ENCODE measurements at regions not wholly inside any gene's neighbourhood (a gene's known extent, or its start where the extent isn't known, plus 50 kb on each side); places are given as distances from the start of the nearest gene placed in this dataset.
"Not testable (repeated sequence)": the region's sequence is repeated elsewhere in the genome, so short reads cannot be mapped to it uniquely, and the experiment has no call there.

DNA sequence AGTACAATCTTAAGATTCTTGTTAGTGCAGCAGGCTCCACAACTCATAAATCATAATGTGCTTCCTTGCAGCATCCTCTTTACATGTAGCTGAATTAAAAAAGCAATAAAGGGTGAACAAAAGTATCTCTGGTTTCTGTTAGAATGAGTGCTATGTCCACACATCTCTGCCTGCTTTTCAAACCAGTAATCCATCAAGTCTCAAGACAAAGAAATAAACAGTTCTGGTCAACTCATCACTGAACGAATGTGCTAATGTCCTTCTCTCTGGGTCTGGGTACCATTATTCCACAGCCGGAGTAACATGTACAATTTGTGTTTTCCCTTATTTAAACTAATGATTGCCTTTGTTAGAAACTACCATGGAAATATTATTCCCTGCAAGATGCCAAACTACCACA is 273.0 kb upstream of the USP15 start:
- Mint-ChIP-seq H3K4me3 (no peak overlapping the region), H3K36me3 (no peaks in the 10 kb centered on the region), H3K27me3 (no peaks in the 10 kb centered on the region), H3K4me1 (no peaks in the 10 kb centered on the region), H3K9me3 (no peaks in the 10 kb centered on the region), H3K27ac (no peak overlapping the region)

GRCh38 chr12:61991661-61992060 is 268.5 kb upstream of the USP15 start:
- H3K27me3 Mint-ChIP-seq, result no peaks in the 10 kb centered on the region
- H3K4me1 Mint-ChIP-seq, result no peaks in the 10 kb centered on the region
- no peak overlapping the region for H3K4me3 Mint-ChIP-seq
- H3K36me3 Mint-ChIP-seq, result no peaks in the 10 kb centered on the region
- no peak overlapping the region for H3K27ac Mint-ChIP-seq
- H3K9me3 Mint-ChIP-seq, result no peaks in the 10 kb centered on the region

DNA sequence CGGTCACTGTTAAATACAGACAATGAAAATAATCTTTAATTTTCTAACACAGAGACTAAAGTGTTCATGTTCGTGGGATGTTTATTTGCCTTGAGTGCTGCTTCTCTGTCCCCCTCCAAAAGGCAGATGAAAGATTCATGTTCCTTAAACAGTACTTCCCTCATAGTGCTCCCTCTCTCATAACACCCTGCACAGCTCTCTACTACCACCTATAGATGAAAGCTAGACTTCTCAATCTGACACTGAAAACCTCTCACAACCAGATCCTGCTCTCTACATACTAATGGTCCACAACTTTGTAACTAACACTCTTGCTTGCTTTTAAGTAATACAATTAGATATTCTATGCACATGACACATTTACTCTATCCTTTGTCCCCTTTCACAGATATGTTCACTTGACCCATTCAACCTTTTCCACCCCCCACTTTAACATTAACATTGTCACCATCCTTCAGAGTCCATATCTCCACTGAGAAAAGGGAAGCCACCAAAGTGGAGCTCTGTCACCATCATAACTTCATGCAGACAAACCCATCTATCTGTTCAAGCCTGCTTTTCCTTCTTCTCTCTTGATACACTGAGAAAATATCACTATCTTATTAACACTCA is 266.4 kb upstream of the USP15 start:
- Mint-ChIP-seq H3K4me1 (no peaks in the 10 kb centered on the region), H3K36me3 (no peaks in the 10 kb centered on the region), H3K27me3 (no peaks in the 10 kb centered on the region), H3K9me3 (no peaks in the 10 kb centered on the region), H3K4me3 (no peak overlapping the region), H3K27ac (no peak overlapping the region)

DNA sequence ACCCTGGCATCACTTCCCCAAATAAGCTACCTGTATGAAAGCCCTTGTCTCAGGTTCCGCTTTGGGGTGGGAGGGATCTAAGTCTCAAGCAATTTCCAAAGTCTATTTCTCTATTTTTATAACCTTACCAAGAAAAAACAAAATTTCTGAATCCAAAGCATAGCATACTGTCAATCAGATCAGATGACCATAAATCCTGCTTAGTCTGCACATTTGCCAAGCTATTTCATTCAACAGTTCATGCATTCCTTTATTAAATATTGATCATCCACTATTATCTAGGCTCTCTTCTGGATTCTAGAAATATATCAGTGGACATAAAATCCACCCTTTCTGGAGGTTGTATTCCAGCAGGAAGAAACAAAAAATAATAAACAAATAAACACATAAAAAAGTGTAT is 263.5 kb upstream of the USP15 start:
- H3K27ac Mint-ChIP-seq, result no peak overlapping the region
- H3K4me1 Mint-ChIP-seq, result no peaks in the 10 kb centered on the region
- H3K4me3 Mint-ChIP-seq, result no peak overlapping the region
- H3K9me3 Mint-ChIP-seq, result no peaks in the 10 kb centered on the region
- no peaks in the 10 kb centered on the region for H3K27me3 Mint-ChIP-seq
- H3K36me3 Mint-ChIP-seq, result no peaks in the 10 kb centered on the region

GRCh38 chr12:61998791-61999190 is 261.4 kb upstream of the USP15 start:
- Mint-ChIP-seq H3K4me3 (no peak overlapping the region), H3K4me1 (no peaks in the 10 kb centered on the region), H3K27ac (no peak overlapping the region), H3K36me3 (no peaks in the 10 kb centered on the region), H3K9me3 (no peaks in the 10 kb centered on the region), H3K27me3 (no peaks in the 10 kb centered on the region)

DNA sequence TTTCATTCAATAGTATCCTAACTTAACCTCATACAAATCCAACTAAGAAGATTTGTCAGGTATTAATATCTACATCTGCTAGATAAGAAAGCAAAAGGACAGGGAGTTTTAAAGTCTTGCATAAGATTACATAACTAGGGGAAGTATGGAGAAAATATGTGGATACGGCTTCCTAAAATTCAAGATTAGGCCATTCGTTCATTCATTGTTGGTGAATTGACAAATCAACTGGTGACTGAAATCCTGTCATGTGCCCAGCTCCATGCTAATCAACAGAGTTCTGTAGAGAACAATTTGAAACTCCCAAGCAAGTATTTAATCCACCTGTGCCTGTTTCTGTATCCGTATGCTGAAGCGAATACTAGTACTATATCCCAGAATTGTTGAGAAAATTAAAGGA is 260.9 kb upstream of the USP15 start:
- Mint-ChIP-seq H3K27ac (no peak overlapping the region), H3K36me3 (no peaks in the 10 kb centered on the region), H3K4me1 (no peaks in the 10 kb centered on the region), H3K27me3 (no peaks in the 10 kb centered on the region), H3K4me3 (no peak overlapping the region), H3K9me3 (no peaks in the 10 kb centered on the region)

DNA sequence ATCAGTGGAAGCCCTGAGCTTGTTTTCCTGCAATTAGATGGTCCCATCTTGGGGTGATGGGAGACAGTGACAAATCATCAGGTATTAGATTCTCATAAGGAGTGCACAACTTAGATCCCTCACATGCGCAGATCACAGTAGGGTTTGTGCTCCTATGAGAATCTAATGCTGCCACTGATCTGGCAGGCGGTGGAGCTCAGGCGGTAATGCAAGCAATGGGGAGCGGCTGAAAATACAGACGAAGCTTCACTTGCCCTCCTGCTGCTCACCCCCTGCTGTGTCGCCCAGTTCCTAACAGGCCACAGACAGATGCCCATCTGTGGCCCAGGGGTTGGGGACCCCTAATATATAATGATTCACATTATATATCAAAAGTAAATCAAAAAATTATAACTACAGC is 258.8 kb upstream of the USP15 start:
- Mint-ChIP-seq H3K9me3 (no peaks in the 10 kb centered on the region), H3K4me1 (no peaks in the 10 kb centered on the region), H3K27me3 (no peaks in the 10 kb centered on the region), H3K4me3 (no peak overlapping the region), H3K27ac (no peak overlapping the region), H3K36me3 (no peaks in the 10 kb centered on the region)

DNA sequence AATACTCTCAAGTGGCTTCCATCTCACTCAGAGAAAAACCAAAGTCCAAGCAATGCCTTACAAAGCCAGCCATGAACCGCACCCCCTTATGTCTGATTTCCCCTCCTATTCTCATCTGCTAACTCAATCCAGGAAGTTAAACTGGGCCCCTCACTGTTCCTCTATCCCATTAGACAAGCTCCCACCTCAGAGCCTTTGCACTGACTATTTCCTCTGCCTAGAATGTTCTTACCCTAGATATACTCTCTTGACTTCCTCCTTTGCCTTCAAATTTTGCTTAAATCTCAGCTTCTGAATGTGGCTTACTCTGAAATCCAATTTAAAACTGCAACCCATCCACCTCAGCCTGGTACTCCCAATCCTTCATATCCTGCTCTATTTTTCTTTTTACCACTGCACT is 257.0 kb upstream of the USP15 start:
- Mint-ChIP-seq H3K36me3 (no peaks in the 10 kb centered on the region), H3K4me1 (no peaks in the 10 kb centered on the region), H3K9me3 (no peaks in the 10 kb centered on the region), H3K27me3 (no peaks in the 10 kb centered on the region), H3K27ac (no peak overlapping the region), H3K4me3 (no peak overlapping the region)

- no peak overlapping the region for H3K27ac Mint-ChIP-seq
- H3K9me3 Mint-ChIP-seq, result no peaks in the 10 kb centered on the region
- no peak overlapping the region for H3K4me3 Mint-ChIP-seq
- H3K27me3 Mint-ChIP-seq, result no peaks in the 10 kb centered on the region
- no peaks in the 10 kb centered on the region for H3K4me1 Mint-ChIP-seq
- no peaks in the 10 kb centered on the region for H3K36me3 Mint-ChIP-seq
These were observed 256.5 kb upstream of the USP15 start for GRCh38 chr12:62003701-62004100.

DNA sequence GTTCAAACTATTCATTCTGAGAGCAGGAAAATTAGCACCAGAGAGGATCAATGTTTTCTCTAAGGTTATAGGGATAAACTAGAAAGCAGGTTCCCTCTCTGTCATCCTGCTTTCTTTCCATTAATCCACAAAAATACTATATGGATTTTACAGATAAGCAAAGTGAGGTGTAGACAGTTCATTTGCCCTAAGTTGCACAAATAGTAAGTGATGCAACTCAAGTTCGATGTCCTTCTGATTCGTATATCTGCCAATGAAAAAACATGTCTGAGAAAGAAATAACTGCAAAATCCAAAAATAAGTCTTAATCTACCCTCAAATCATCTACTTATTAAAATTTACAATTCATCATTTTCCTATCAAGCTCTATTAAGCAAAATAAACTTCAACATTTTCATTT is 254.6 kb upstream of the USP15 start:
- no peak overlapping the region for H3K4me3 Mint-ChIP-seq
- no peaks in the 10 kb centered on the region for H3K9me3 Mint-ChIP-seq
- H3K27ac Mint-ChIP-seq, result no peak overlapping the region
- no peaks in the 10 kb centered on the region for H3K27me3 Mint-ChIP-seq
- no peaks in the 10 kb centered on the region for H3K36me3 Mint-ChIP-seq
- H3K4me1 Mint-ChIP-seq, result no peaks in the 10 kb centered on the region

DNA sequence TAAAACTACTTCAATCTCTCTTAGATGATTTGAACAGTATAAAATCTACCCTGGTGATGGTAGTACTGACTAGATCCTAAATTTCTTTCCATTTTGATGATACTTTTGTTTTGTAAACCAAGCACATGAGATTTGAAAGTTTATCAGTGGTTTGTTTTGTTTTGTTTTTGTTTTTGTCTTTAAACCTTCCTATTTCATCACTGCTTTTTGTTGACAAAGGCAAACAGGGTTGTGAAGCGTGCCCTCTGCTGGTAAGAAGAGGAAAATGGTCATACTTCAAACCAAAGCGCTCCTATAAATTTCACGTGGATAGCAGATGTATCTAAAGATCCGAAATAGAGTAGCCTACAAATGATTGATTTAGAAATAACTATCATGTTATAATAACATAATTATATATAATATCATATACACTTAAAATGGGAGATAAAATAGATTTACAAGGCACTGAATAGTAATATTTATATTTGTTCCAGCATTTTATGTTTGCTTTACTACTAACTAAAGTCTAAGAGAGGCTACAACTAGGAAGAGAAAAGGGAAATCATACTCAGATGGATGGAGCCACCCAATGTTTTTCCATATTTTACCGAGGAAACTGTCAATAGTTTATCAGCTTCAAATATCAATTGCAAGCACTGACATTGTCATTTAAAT is 254.0 kb upstream of the USP15 start:
- no peaks in the 10 kb centered on the region for H3K4me1 Mint-ChIP-seq
- H3K27ac Mint-ChIP-seq, result no peak overlapping the region
- no peaks in the 10 kb centered on the region for H3K36me3 Mint-ChIP-seq
- peaks cover 0 to 2% (median 0%) of the 10 kb centered on the region in 3 donors for H3K9me3 Mint-ChIP-seq
- H3K4me3 Mint-ChIP-seq, result no peak overlapping the region
- no peaks in the 10 kb centered on the region for H3K27me3 Mint-ChIP-seq

- Mint-ChIP-seq H3K27me3 (no peaks in the 10 kb centered on the region), H3K27ac (no peak overlapping the region), H3K4me1 (no peaks in the 10 kb centered on the region), H3K4me3 (no peak overlapping the region), H3K36me3 (no peaks in the 10 kb centered on the region), H3K9me3 (peaks cover 0 to 2% (median 0%) of the 10 kb centered on the region in 3 donors)
These were observed 251.5 kb upstream of the USP15 start for GRCh38 chr12:62008703-62009102.

DNA sequence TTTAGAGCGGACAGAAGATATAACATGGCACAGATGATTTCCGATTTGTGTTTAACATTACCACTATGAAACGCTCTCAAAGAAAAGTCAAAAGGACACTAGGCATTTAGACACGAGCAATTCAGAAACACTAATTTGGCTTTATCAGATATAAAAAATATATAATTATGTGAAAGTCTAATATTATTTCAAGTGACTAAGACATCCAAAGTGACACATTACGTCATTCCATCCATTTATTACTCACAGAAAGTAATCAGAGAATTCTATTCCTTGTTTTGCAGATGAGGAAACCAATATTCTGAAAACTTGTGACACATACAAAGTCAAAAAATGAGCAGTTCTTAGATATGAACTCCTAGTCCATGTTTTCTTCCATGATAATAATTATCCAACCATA is 250.8 kb upstream of the USP15 start:
- H3K27ac Mint-ChIP-seq, result no peak overlapping the region
- no peaks in the 10 kb centered on the region for H3K27me3 Mint-ChIP-seq
- H3K4me3 Mint-ChIP-seq, result no peak overlapping the region
- peaks cover 0 to 2% (median 0%) of the 10 kb centered on the region in 3 donors for H3K9me3 Mint-ChIP-seq
- H3K36me3 Mint-ChIP-seq, result no peaks in the 10 kb centered on the region
- no peaks in the 10 kb centered on the region for H3K4me1 Mint-ChIP-seq

DNA sequence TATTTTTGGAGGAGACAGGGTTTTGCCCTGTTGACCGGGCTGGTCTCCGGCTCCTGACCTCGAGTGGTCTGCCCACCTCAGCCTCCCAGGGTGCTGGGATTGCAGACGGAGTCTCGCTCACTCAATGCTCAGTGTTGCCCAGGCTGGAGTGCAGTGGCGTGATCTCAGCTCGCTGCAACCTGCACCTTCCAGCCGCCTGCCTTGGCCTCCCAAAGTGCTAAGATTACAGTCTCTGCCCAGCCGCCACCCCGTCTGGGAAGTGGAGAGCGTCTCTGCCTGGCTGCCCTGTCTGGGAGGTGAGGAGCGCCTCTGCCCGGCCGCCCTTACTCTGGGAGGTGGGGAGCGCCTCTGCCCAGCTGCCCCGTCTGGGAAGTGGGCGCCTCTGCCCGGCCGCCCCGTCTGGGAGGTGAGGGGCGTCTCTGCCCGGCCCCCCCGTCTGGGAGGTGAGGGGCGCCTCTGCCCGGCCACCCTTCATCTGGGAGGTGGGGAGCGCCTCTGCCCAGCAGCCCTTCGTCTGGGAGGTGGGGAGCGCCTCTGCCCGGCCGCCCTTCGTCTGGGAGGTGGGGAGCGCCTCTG is 249.8 kb upstream of the USP15 start:
- H3K4me3 Mint-ChIP-seq, H3K4me1 Mint-ChIP-seq, H3K27ac Mint-ChIP-seq, H3K9me3 Mint-ChIP-seq, H3K27me3 Mint-ChIP-seq, H3K36me3 Mint-ChIP-seq: not testable (repeated sequence)

DNA sequence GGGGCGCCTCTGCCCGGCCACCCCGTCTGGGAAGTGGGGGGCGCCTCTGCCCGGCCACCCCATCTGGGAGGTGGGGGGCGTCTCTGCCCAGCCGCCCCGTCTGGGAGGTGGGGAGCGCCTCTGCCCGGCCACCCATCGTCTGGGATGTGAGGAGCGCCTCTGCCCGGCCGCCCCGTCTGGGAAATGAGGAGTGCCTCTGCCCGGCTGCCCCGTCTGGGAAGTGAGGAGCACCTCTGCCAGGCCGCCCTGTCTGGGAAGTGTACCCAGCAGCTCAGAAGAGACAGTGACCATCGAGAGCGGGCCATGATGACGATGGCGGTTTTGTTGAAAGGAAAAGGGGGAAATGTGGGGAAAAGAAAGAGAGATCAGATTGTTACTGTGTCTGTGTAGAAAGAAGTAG is 249.2 kb upstream of the USP15 start:
- H3K36me3 Mint-ChIP-seq, H3K4me1 Mint-ChIP-seq, H3K9me3 Mint-ChIP-seq, H3K27ac Mint-ChIP-seq, H3K27me3 Mint-ChIP-seq, H3K4me3 Mint-ChIP-seq: not testable (repeated sequence)

DNA sequence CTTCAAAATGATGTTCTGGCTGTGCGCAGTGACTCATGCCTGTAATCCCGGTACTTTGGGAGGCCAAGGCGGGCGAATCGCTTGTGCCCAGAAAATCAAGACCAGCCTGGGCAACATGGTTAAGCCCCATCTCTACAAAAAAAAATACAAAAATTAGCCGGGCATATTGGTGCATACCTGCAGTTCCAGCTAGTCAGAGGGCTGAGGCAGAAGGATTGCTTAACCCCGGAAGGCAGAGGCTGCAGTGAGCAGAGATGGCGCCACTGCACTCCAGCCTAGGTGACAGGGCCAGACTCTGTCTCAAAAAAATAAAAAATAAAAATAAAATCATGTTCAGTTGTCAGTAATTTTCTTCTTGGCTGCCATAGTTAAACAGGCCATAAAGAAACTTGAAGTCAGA is 245.9 kb upstream of the USP15 start:
- no peaks in the 10 kb centered on the region for H3K36me3 Mint-ChIP-seq
- H3K27me3 Mint-ChIP-seq, result no peaks in the 10 kb centered on the region
- peaks cover 0 to 3% (median 2%) of the 10 kb centered on the region in 3 donors for H3K9me3 Mint-ChIP-seq
- no peaks in the 10 kb centered on the region for H3K4me1 Mint-ChIP-seq
- H3K4me3 Mint-ChIP-seq, result no peak overlapping the region
- no peak overlapping the region for H3K27ac Mint-ChIP-seq
